Heart left ventricle (tissue), 16 donors: ENCODE measurements at regions not wholly inside any gene's neighbourhood (a gene's known extent, or its start where the extent isn't known, plus 50 kb on each side); places are given as distances from the start of the nearest gene placed in this dataset.

Experiments
- ATAC-seq, 4 donors: fragments of 200-7000 bp; cut with Tn5 transposase; one replicate each; pipeline ENCODE4 v1.9.1; 2020 to 2022; ENCODE audit warnings: moderate library complexity in 4 of 4, mild to moderate bottlenecking in 3 of 4, moderate number of reproducible peaks in 1 of 4
- DNase-seq, 5 donors: peaks; one replicate each; pipeline ENCODE4 v3.0.0-alpha.2; 2020
- H3K27ac ChIP-seq, 12 donors: fragments of 200-600 bp; sonication (generic) in 4 of 12; one replicate each; pipeline versions ENCODE4 v1.5.0 to v1.8.0; 2016 to 2022; ENCODE audit warnings: mild to moderate bottlenecking in 2 of 12
- H3K27me3 ChIP-seq, 9 donors: fragments of 200-600 bp; sonication (generic) in 2 of 9; one replicate each; pipeline versions ENCODE4 v1.5.1 to v1.8.0; 2016 to 2022; ENCODE audit warnings: mild to moderate bottlenecking in 3 of 9
- H3K36me3 ChIP-seq, 9 donors: fragments of 200-600 bp; sonication (generic) in 2 of 9; one replicate each; pipeline versions ENCODE4 v1.5.0 to v1.8.0; 2018 to 2022; ENCODE audit warnings: mild to moderate bottlenecking in 2 of 9
- H3K4me1 ChIP-seq, 12 donors: fragments of 200-600 bp; sonication (generic) in 4 of 12; one replicate each; pipeline versions ENCODE4 v1.5.0 to v1.8.0; 2016 to 2022; ENCODE audit warnings: mild to moderate bottlenecking in 3 of 12
- H3K4me3 ChIP-seq, 12 donors: fragments of 200-600 bp; sonication (generic) in 4 of 12; one replicate each; pipeline versions ENCODE4 v1.5.0 to v1.8.0; 2017 to 2022; ENCODE audit warnings: mild to moderate bottlenecking in 9 of 12, moderate library complexity in 4 of 12
- H3K9me3 ChIP-seq, 12 donors: fragments of 200-600 bp; sonication (generic) in 4 of 12; one replicate each; pipeline versions ENCODE4 v1.5.0 to v1.8.0; 2016 to 2022; ENCODE audit warnings: mild to moderate bottlenecking in 1 of 12
- POLR2A ChIP-seq, 2 donors: fragments of 450-650 bp; IDR thresholded peaks; one replicate each; pipeline ENCODE4 v1.6.1; 2017; ENCODE audit warnings: antibody characterized with exemption in 2 of 2, mild to moderate bottlenecking in 2 of 2, moderate library complexity in 2 of 2
- WGBS, 4 donors: extraction: QIAGEN DNeasy Blood & Tissue Kit in 2 of 4; methylation state at CpG; one replicate each; pipeline versions ENCODE4 v1.1.5 to v1.1.7; 2013 to 2018; 5-methylcytosine and 5-hydroxymethylcytosine counted together
- intact Hi-C, 10 donors: fragments of 100-400 bp; cut with DNase I; formaldehyde crosslinking; loops; one replicate each; pipeline versions ENCODE4 v1.11.1 to v1.14.2; 2022
- TF ChIP-seq, protein P1 (sequence below), 12 donors: fragments of 200-600 bp; sonication (generic) in 4 of 12; IDR thresholded peaks; one replicate each; pipeline versions ENCODE4 v1.5.0 to v1.8.0; 2018 to 2022; ENCODE audit warnings: antibody characterized with exemption in 12 of 12, mild to moderate bottlenecking in 5 of 12
- donor health status: ischemic (EF 13 %, LVEDD 7.1; RV severe dilation, severe dysfunction).
- donor health status: healthy with polysubstance abuse.
- donor health status: DM: no; HTN: yes; CAD: no.
- donor health status: DM: no; HTN: no; CAD: no.
- donor health status: ischemic (EF 25% LVEDD 6.9; RV normal size, moderate dysfunction).
- donor health status: ischemic (EF 25% LVEDD 5.7; RV mildly dilated, moderate dysfunction).
- donor health status: healthy.
- donor health status: DM: yes; HTN: yes; CAD: no.
- donor health status: ischemic (EF 35%, LVEDD 5.7; RV mildly dilated, moderate dysfunction).
- donor health status: nonischemic (EF 11% LVEDD 7.7; RV severe dilation, severe dysfunction).
- donor health status: DM: yes; HTN: yes; CAD: no.
- donor health status: PGD.
- donor health status: ischemic (EF 29% LVEDD 5.4; RV normal size, mild dysfunction).
- donor health status: nonischemic (EF 23%, LVEDD 6.1; RV moderate dilation, normal function).

DNA sequence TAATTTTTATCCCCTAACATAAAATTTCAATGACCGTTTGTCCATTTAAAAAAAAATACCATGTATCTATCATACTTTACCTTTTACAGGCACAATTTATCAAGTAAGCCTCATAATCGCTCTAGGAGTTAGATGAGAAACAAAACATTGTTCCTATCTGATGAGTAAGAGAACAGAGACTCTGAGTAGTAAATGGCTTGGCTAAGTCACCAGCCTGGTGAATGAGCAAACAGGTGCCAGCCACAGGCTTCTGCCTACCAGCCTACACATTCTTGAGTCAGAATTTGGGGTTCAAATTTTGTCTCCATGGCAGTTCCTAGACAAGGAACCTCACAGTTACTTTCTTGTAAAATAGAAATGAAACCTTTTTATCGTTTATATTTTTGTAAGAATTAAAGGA is 235.4 kb downstream of the HGF start:
- intact Hi-C loops, result no loop called here
- no peaks in the 10 kb centered on the region for H3K4me1 ChIP-seq
- ATAC-seq (no peak), DNase-seq (no peak)
- H3K27ac ChIP-seq, result no peak overlapping the region
- H3K9me3 ChIP-seq, result no peaks in the 10 kb centered on the region
- H3K36me3 ChIP-seq, result no peaks in the 10 kb centered on the region
- H3K27me3 ChIP-seq, result no peaks in the 10 kb centered on the region
- TF ChIP-seq POLR2A (IDR thresholded peaks at IDR 0.05), result no peak
- TF ChIP-seq, protein P1, sequence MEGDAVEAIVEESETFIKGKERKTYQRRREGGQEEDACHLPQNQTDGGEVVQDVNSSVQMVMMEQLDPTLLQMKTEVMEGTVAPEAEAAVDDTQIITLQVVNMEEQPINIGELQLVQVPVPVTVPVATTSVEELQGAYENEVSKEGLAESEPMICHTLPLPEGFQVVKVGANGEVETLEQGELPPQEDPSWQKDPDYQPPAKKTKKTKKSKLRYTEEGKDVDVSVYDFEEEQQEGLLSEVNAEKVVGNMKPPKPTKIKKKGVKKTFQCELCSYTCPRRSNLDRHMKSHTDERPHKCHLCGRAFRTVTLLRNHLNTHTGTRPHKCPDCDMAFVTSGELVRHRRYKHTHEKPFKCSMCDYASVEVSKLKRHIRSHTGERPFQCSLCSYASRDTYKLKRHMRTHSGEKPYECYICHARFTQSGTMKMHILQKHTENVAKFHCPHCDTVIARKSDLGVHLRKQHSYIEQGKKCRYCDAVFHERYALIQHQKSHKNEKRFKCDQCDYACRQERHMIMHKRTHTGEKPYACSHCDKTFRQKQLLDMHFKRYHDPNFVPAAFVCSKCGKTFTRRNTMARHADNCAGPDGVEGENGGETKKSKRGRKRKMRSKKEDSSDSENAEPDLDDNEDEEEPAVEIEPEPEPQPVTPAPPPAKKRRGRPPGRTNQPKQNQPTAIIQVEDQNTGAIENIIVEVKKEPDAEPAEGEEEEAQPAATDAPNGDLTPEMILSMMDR (IDR thresholded peaks at IDR 0.05), result no peak
- H3K4me3 ChIP-seq, result no peak overlapping the region
- 81 to 92% (median 90%) methylated on average over 3 of the region's 3 CpGs for WGBS, 4 donors

DNA sequence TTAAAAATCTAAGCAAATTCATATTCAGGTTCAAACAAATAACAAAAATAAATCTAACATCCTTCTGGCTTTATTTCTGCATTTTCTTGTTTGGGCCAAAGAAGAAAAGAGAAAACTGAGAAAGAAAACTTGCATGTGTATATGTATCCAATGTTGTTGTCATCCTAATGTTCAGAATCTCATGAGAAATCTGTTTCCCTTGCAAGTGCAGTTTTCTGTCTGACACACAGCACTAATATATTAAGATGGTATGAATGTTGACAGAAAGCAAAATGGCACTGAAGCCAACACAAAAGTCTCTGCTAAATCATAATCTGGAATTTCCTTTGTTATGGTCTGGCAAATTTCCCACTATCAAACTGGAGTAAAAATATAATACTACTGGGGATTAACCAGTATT is 235.9 kb downstream of the HGF start:
- Histone ChIP-seq H3K27me3 (no peaks in the 10 kb centered on the region), H3K4me1 (no peaks in the 10 kb centered on the region), H3K27ac (no peak overlapping the region), H3K36me3 (no peaks in the 10 kb centered on the region), H3K9me3 (no peaks in the 10 kb centered on the region), H3K4me3 (no peak overlapping the region)
- intact Hi-C loops, result no loop called here
- ATAC-seq (no peak), DNase-seq (no peak)
- TF ChIP-seq, protein P1 (IDR thresholded peaks at IDR 0.05), result no peak
- no peak for TF ChIP-seq POLR2A (IDR thresholded peaks at IDR 0.05)

DNA sequence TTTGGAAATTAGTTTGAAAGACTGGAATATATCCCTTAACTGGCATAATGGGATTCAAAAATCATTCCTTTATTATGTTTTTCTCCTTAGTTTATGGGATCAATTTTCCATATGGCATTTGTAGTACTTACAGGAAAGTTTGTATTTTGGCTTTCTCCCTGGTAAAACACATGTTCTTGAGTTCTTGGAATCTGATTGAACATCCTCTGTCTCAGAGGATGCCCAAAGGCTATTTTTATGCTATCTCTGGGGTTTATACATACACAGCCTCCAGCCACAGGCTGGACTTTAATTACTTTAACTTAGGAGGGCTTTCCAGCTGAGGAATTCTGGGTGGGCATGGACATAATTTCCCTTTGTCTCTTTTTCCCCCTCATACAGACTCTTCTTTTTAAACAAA is 236.4 kb downstream of the HGF start:
- no peaks in the 10 kb centered on the region for H3K27me3 ChIP-seq
- no peak for TF ChIP-seq POLR2A (IDR thresholded peaks at IDR 0.05)
- TF ChIP-seq, protein P1 (IDR thresholded peaks at IDR 0.05), result no peak

DNA sequence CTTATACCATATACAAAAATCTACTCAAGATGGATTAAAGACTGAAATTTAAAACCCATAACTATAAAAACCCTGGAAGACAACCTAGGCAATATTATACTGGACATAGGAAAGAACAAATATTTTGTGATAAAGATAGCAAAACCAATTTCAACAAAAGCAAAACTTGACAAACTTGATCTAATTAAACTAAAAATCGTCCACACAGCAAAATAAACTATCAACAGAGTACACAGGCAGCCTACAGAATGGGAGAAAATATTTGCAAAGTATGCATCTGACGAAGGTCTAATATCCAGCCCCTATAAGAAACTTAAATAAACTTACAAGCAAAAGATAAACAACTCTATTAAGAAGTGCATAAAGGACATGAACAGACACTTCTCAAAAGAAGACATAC is 240.1 kb downstream of the HGF start:
- Histone ChIP-seq H3K36me3 (no peaks in the 10 kb centered on the region), H3K27ac (no peak overlapping the region), H3K9me3 (no peaks in the 10 kb centered on the region), H3K4me1 (no peaks in the 10 kb centered on the region), H3K4me3 (no peak overlapping the region), H3K27me3 (no peaks in the 10 kb centered on the region)
- DNase-seq (no peak), ATAC-seq (no peak)
- no peak for TF ChIP-seq POLR2A (IDR thresholded peaks at IDR 0.05)
- TF ChIP-seq, protein P1 (IDR thresholded peaks at IDR 0.05), result no peak
- 70 to 74% (median 73%) methylated on average over 2 of the region's 2 CpGs for WGBS, 4 donors
- intact Hi-C loops, result no loop called here

More for the DNA sequence above, 236.4 kb downstream of the HGF start:
- intact Hi-C loops, result no loop called here
- Histone ChIP-seq H3K4me3 (no peak overlapping the region), H3K27ac (no peak overlapping the region), H3K9me3 (no peaks in the 10 kb centered on the region), H3K36me3 (no peaks in the 10 kb centered on the region), H3K4me1 (no peaks in the 10 kb centered on the region)
- no peak for ATAC-seq
- DNase-seq, result no peak
